Hematopoietic multipotent progenitor cell (in vitro differentiated cells): ENCODE measurements at regions not wholly inside any gene's neighbourhood (a gene's known extent, or its start where the extent isn't known, plus 50 kb on each side); places are given as distances from the start of the nearest gene placed in this dataset.
A peak's percentile ranks its signal among the peaks of the same experiment; 100 is the strongest.

Experiments
- DNase-seq, 3 donors: peaks; one replicate each; pipeline ENCODE4 v3.0.0-alpha.2; 2011 to 2015; ENCODE audit warnings: low read depth in 2 of 3, low spot score in 2 of 3

- DNase-seq = no peak
Observed at GRCh38 chr1:58993403-58993802, 209.6 kb upstream of the JUN start.

GRCh38 chr1:58994664-58995063, 210.8 kb upstream of the JUN start:
- no peak for DNase-seq

GRCh38 chr1:58996341-58997059, 212.7 kb upstream of the JUN start:
- no peak for DNase-seq

GRCh38 chr1:58997060-58997411, 213.2 kb upstream of the JUN start:
- no peak for DNase-seq

GRCh38 chr1:58997637-58998036, 213.8 kb upstream of the JUN start:
- no peak for DNase-seq

GRCh38 chr1:58999676-59000075, 215.8 kb upstream of the JUN start:
- DNase-seq = peak in 1 of 3 donors; percentile 4

GRCh38 chr1:59004755-59005154, 220.9 kb upstream of the JUN start:
- no peak for DNase-seq

GRCh38 chr1:59005491-59006288, 221.8 kb upstream of the JUN start:
- DNase-seq = no peak

- no peak for DNase-seq
Observed at GRCh38 chr1:59006289-59006658, 222.4 kb upstream of the JUN start.

- DNase-seq = no peak
Observed at GRCh38 chr1:59006932-59007331, 223.1 kb upstream of the JUN start.

- no peak for DNase-seq
Observed at GRCh38 chr1:59007429-59007819, 223.6 kb upstream of the JUN start.

- peak in 1 of 3 donors; percentile 11 for DNase-seq
Observed at GRCh38 chr1:59007820-59008598, 224.2 kb upstream of the JUN start.

- DNase-seq = no peak
Observed at GRCh38 chr1:59008599-59009347, 224.9 kb upstream of the JUN start.

GRCh38 chr1:59011663-59012062, 227.8 kb upstream of the JUN start:
- no peak for DNase-seq

- DNase-seq = no peak
Observed at GRCh38 chr1:59012378-59012777, 228.5 kb upstream of the JUN start.

- DNase-seq = no peak
Observed at GRCh38 chr1:59013276-59013927, 229.6 kb upstream of the JUN start.

GRCh38 chr1:59013928-59014279, 230.1 kb upstream of the JUN start:
- DNase-seq = no peak

- no peak for DNase-seq
Observed at GRCh38 chr1:59014827-59015226, 231.0 kb upstream of the JUN start.

- DNase-seq = no peak
Observed at GRCh38 chr1:59015708-59016107, 231.9 kb upstream of the JUN start.

GRCh38 chr1:59016390-59016789, 232.5 kb upstream of the JUN start:
- DNase-seq = no peak
